ENCODE measurements at regions not wholly inside any gene's neighbourhood (a gene's known extent, or its start where the extent isn't known, plus 50 kb on each side); places are given as distances from the start of the nearest gene placed in this dataset.

GRCh38 chr13:80497439-80497838 is 156.5 kb upstream of the SPRY2 start:
- TF ChIP-seq EZH2 (IDR thresholded peaks at IDR 0.05) (no peak), POLR2AphosphoS5 (IDR thresholded peaks at IDR 0.05; ENCODE audit: borderline replicate concordance, low read depth, low read length) (no peak), FOXP2 (optimal IDR thresholded peaks at IDR 0.05; ENCODE audit: control extremely low read depth, extremely low read length, insufficient read depth) (no peak)

Measured in SK-N-MC (cell line).